22Rv1 (cell line): ENCODE measurements at regions not wholly inside any gene's neighbourhood (a gene's known extent, or its start where the extent isn't known, plus 50 kb on each side); places are given as distances from the start of the nearest gene placed in this dataset.

Source experiments
- ZFX ChIP-seq: fragments of 450-650 bp; IDR thresholded peaks from 2 replicates; pipeline ENCODE4 v1.6.1; 2017; ENCODE audit warnings: antibody characterized with exemption, borderline replicate concordance
- TF ChIP-seq, protein P1 (sequence below): fragments of 450-650 bp; IDR thresholded peaks from 2 replicates; pipeline ENCODE4 v1.5.1; 2017; ENCODE audit warnings: mild to moderate bottlenecking

DNA sequence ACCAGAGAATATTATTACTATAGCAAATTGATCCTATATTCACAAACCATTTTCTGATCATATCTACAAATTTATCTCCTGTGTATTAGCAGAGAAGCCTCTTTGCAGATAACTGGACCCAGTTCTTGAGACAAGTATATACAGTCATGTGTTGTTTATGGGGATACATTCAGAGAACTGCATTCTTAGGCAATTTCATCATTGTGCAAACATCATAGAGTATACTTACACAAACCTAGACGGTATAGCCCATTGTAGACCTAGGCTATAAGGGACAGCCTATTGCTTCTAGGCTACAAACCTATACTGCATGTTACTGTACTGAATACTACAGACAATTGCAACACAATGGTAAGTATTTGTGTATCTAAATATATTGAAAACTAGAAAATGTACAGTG, 152.5 kb upstream of the SPANXN4 start:
- TF ChIP-seq, protein P1, sequence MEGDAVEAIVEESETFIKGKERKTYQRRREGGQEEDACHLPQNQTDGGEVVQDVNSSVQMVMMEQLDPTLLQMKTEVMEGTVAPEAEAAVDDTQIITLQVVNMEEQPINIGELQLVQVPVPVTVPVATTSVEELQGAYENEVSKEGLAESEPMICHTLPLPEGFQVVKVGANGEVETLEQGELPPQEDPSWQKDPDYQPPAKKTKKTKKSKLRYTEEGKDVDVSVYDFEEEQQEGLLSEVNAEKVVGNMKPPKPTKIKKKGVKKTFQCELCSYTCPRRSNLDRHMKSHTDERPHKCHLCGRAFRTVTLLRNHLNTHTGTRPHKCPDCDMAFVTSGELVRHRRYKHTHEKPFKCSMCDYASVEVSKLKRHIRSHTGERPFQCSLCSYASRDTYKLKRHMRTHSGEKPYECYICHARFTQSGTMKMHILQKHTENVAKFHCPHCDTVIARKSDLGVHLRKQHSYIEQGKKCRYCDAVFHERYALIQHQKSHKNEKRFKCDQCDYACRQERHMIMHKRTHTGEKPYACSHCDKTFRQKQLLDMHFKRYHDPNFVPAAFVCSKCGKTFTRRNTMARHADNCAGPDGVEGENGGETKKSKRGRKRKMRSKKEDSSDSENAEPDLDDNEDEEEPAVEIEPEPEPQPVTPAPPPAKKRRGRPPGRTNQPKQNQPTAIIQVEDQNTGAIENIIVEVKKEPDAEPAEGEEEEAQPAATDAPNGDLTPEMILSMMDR: no peak
- no peak for TF ChIP-seq ZFX
